22Rv1 (cell line): ENCODE measurements at regions not wholly inside any gene's neighbourhood (a gene's known extent, or its start where the extent isn't known, plus 50 kb on each side); places are given as distances from the start of the nearest gene placed in this dataset.

Experiments
- CTCF ChIP-seq: fragments of 450-650 bp; IDR thresholded peaks from 2 replicates; pipeline ENCODE4 v1.5.1; 2017; ENCODE audit warnings: mild to moderate bottlenecking
- ZFX ChIP-seq: fragments of 450-650 bp; IDR thresholded peaks from 2 replicates; pipeline ENCODE4 v1.6.1; 2017; ENCODE audit warnings: antibody characterized with exemption, borderline replicate concordance

GRCh38 chr11:42906226-42906625, 405.6 kb upstream of the API5 start:
- no peak for TF ChIP-seq CTCF
- no peak for TF ChIP-seq ZFX
